ENCODE measurements at regions not wholly inside any gene's neighbourhood (a gene's known extent, or its start where the extent isn't known, plus 50 kb on each side); places are given as distances from the start of the nearest gene placed in this dataset.
A peak's percentile ranks its signal among the peaks of the same experiment; 100 is the strongest.

DNA sequence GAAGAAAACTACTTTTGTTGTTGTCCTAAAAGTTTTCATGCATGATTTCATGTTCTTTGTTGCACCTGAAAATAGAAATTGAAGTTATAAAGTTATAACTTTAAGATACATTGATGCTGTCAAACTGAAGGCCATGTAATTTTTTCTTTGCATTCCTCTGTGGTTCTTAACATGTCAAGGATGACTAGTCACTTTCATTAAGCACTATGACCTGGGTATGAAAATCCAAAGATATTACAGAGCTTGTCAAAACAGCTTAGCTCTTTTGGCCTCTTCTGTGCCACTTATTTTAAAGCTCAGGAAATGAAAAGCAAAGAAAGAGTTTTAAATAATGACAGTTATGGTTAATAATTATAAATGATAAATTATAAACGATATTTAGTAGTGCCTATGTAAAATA lies 241.6 kb upstream of the CACNA2D1 start:
- Histone ChIP-seq H3K4me2 (no peak overlapping the region), H3K4me1 (ENCODE audit: control insufficient read depth in 1 of 2, insufficient read depth in 2 of 2, low read depth in 1 of 2, low read length in 1 of 2) (no peaks in the 10 kb centered on the region; a peak in 1 of 4 replicates), H4K20me1 (ENCODE audit: insufficient read depth) (no peaks in the 10 kb centered on the region), H2AFZ (ENCODE audit: low read depth) (no peak overlapping the region), H3F3A (replicated peaks; ENCODE audit: insufficient read depth) (no peaks in the 10 kb centered on the region), H3K79me2 (ENCODE audit: insufficient read depth) (no peaks in the 10 kb centered on the region), H3K9ac (no peak overlapping the region), H3K9me3 (no peaks in the 10 kb centered on the region), H3K27ac (ENCODE audit: low read depth in 2 of 2, low read length in 1 of 2) (no peak overlapping the region; a peak in 1 of 4 replicates), H3K27me3 (ENCODE audit: insufficient read depth) (no peaks in the 10 kb centered on the region), H3K36me3 (replicated peaks in 1 of 2; ENCODE audit: control insufficient read depth in 1 of 2, insufficient read depth in 2 of 2, low read length in 1 of 2) (no peaks in the 10 kb centered on the region), H3K4me3 (ENCODE audit: low read depth in 2 of 2, low read length in 1 of 2) (no peak overlapping the region), H3K9me2 (no peaks in the 10 kb centered on the region)
- TF ChIP-seq JUND (IDR thresholded peaks at IDR 0.05), result peak; percentile 26; the same call in 1 of the 2 replicates
- 0 out of 2 replicates have a peak, but pooled peaks have one; percentile 18 for TF ChIP-seq FOXM1 (IDR thresholded peaks at IDR 0.05; ENCODE audit: low read depth)
- peak; percentile 24; the same call in 1 of the 2 replicates for TF ChIP-seq TCF12 (IDR thresholded peaks at IDR 0.05)
- TF ChIP-seq, protein P1, sequence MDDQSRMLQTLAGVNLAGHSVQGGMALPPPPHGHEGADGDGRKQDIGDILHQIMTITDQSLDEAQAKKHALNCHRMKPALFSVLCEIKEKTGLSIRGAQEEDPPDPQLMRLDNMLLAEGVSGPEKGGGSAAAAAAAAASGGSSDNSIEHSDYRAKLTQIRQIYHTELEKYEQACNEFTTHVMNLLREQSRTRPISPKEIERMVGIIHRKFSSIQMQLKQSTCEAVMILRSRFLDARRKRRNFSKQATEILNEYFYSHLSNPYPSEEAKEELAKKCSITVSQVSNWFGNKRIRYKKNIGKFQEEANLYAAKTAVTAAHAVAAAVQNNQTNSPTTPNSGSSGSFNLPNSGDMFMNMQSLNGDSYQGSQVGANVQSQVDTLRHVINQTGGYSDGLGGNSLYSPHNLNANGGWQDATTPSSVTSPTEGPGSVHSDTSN (IDR thresholded peaks at IDR 0.05), result peak; percentile 60
- TF ChIP-seq NFIC (IDR thresholded peaks at IDR 0.05; ENCODE audit: borderline replicate concordance), result no peak
- TF ChIP-seq NRF1 (IDR thresholded peaks at IDR 0.05; ENCODE audit: low read depth, low read length), result no peak
- TF ChIP-seq POLR2AphosphoS5 (IDR thresholded peaks at IDR 0.05; ENCODE audit: low read depth, low read length), result no peak
- TF ChIP-seq, protein P2, sequence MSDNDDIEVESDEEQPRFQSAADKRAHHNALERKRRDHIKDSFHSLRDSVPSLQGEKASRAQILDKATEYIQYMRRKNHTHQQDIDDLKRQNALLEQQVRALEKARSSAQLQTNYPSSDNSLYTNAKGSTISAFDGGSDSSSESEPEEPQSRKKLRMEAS (IDR thresholded peaks at IDR 0.05; ENCODE audit: low read depth), result no peak
- POLR2A ChIA-PET, result no interaction called here
- DNase-seq, result no peak
- CTCF ChIA-PET, result interaction anchor here (0.6 kb wide), 1 partner anchor 1240 kb away, joined by 3 read pairs; no protein-coding TSS in a partner anchor
- WGBS (ENCODE audit: low lambda C conversion rate), result 38% methylated on average over 1 of the region's 1 CpG

DNA sequence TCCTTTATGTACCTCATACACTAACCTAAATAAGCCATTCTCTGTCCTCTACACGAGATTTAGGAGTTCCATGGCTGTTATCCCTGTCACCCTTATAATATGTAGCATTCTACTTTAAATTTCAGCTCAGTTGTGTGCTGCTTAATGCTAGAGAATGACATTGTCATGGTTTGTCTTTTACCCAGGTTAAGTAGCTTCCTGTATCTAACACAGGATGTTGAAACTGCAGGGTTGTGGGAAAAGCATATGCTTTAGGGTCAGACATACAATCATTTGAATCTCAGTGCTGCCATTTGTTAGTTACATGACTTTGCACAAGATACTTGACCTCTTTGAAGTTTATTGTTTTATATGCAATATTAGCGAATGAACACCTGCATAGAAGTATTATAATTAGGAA lies 235.1 kb upstream of the CACNA2D1 start:
- no peak overlapping the region for H3K9ac ChIP-seq
- H3K9me3 ChIP-seq, result no peaks in the 10 kb centered on the region
- peak overlapping the region in 1 of 2 experiments; percentile 55; a peak in 2 of 4 replicates for H3K27ac ChIP-seq (ENCODE audit: low read depth in 2 of 2, low read length in 1 of 2)
- no peak overlapping the region for H2AFZ ChIP-seq (ENCODE audit: low read depth)
- no peaks in the 10 kb centered on the region for H3K36me3 ChIP-seq (replicated peaks in 1 of 2; ENCODE audit: control insufficient read depth in 1 of 2, insufficient read depth in 2 of 2, low read length in 1 of 2)
- no peaks in the 10 kb centered on the region for H3K9me2 ChIP-seq
- ChIA-PET CTCF (interaction anchor here (0.9 to 1.5 kb wide), 2 partner anchors 17 to 23 kb away, joined by 3 read pairs; no protein-coding TSS in a partner anchor), POLR2A (no interaction called here)
- H4K20me1 ChIP-seq (ENCODE audit: insufficient read depth), result no peaks in the 10 kb centered on the region
- no peak for DNase-seq
- H3K27me3 ChIP-seq (ENCODE audit: insufficient read depth), result no peaks in the 10 kb centered on the region
- no peaks in the 10 kb centered on the region for H3F3A ChIP-seq (replicated peaks; ENCODE audit: insufficient read depth)
- H3K4me2 ChIP-seq, result no peak overlapping the region
- no peaks in the 10 kb centered on the region for H3K79me2 ChIP-seq (ENCODE audit: insufficient read depth)
- peaks cover 0 to 31% of the 10 kb centered on the region in 2 experiments; a peak in 2 of 4 replicates for H3K4me1 ChIP-seq (ENCODE audit: control insufficient read depth in 1 of 2, insufficient read depth in 2 of 2, low read depth in 1 of 2, low read length in 1 of 2)
- 54% methylated on average over 2 of the region's 2 CpGs for WGBS (ENCODE audit: low lambda C conversion rate)
- TF ChIP-seq MEF2A (IDR thresholded peaks at IDR 0.05; ENCODE audit: borderline replicate concordance, low read depth), result no peak
- TF ChIP-seq, protein P2 (IDR thresholded peaks at IDR 0.05; ENCODE audit: low read depth), result no peak
- TF ChIP-seq JUND (IDR thresholded peaks at IDR 0.05), result no peak
- TF ChIP-seq EP300 (IDR thresholded peaks at IDR 0.05; ENCODE audit: borderline replicate concordance in 1 of 2, low read depth in 1 of 2, low read length in 1 of 2), result no peak
- TF ChIP-seq SMC3 (IDR thresholded peaks at IDR 0.05; ENCODE audit: low read depth, low read length), result no peak
- H3K4me3 ChIP-seq (ENCODE audit: low read depth in 2 of 2, low read length in 1 of 2), result no peak overlapping the region
